ENCODE measurements at regions not wholly inside any gene's neighbourhood (a gene's known extent, or its start where the extent isn't known, plus 50 kb on each side); places are given as distances from the start of the nearest gene placed in this dataset.

DNA sequence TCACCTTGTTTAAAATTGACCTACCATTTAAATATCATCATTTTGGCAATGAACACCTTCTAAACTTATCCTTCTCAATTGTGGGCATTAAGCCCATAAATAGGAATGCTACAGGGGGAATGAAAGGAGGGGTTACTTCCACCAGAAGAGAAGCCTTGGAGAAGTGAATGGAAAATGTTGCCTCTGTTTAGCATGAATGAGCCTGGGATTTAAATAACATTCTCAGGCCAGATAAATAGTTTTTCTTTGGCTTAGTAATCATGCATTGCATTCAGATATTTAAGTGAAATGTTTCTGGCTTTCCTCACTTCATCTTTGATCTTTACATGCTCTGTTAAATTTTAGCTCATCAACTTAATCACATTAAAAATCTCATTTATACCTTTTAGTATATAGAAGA, 284.3 kb upstream of the FMN2 start:
- H3K27ac Mint-ChIP-seq = no peak overlapping the region
- POLR2A ChIA-PET = no interaction called here
- no peak overlapping the region for H3K4me3 Mint-ChIP-seq
- ATAC-seq (ENCODE audit: low read depth) = no peak
- H3K9me3 Mint-ChIP-seq = peaks cover 3% of the 10 kb centered on the region
- intact Hi-C loops (cut with micrococcal nuclease) = no loop called here
- no peak for DNase-seq
- H3K27me3 Mint-ChIP-seq = no peaks in the 10 kb centered on the region
- no peaks in the 10 kb centered on the region for H3K36me3 Mint-ChIP-seq (ENCODE audit: low read depth)
- H3K4me1 Mint-ChIP-seq = no peaks in the 10 kb centered on the region
- TF ChIP-seq, protein P1, sequence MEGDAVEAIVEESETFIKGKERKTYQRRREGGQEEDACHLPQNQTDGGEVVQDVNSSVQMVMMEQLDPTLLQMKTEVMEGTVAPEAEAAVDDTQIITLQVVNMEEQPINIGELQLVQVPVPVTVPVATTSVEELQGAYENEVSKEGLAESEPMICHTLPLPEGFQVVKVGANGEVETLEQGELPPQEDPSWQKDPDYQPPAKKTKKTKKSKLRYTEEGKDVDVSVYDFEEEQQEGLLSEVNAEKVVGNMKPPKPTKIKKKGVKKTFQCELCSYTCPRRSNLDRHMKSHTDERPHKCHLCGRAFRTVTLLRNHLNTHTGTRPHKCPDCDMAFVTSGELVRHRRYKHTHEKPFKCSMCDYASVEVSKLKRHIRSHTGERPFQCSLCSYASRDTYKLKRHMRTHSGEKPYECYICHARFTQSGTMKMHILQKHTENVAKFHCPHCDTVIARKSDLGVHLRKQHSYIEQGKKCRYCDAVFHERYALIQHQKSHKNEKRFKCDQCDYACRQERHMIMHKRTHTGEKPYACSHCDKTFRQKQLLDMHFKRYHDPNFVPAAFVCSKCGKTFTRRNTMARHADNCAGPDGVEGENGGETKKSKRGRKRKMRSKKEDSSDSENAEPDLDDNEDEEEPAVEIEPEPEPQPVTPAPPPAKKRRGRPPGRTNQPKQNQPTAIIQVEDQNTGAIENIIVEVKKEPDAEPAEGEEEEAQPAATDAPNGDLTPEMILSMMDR (IDR thresholded peaks at IDR 0.05) = no peak
- CTCF ChIA-PET = no interaction called here

DNA sequence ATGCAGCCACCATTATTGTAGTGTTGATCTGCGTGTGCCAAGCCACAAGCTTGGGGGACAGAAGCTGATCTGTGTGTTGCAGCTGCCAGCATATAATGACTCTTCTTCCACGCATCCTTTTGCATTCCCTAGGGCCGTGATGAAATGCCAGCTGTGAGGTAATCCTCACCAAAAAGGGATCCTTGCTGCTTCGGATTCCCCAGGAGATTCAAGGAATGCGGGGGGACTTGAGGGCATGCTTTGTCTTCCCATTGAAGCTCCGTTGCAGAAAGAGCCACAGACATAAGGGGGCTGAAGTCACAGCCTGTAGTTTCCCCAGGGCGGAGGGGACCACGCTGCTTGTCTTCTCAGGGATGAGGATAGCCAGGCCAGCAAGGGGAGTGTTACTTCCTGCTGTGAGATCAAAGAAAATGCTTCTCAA, 281.6 kb upstream of the FMN2 start:
- intact Hi-C loops (cut with micrococcal nuclease) = no loop called here
- no peak for DNase-seq
- Mint-ChIP-seq H3K27me3 (no peaks in the 10 kb centered on the region), H3K4me3 (no peak overlapping the region), H3K4me1 (no peaks in the 10 kb centered on the region), H3K27ac (no peak overlapping the region), H3K9me3 (no peaks in the 10 kb centered on the region), H3K36me3 (ENCODE audit: low read depth) (no peaks in the 10 kb centered on the region)
- TF ChIP-seq, protein P1 (IDR thresholded peaks at IDR 0.05) = no peak
- no peak for ATAC-seq (ENCODE audit: low read depth)
- ChIA-PET POLR2A (no interaction called here), CTCF (no interaction called here)

DNA sequence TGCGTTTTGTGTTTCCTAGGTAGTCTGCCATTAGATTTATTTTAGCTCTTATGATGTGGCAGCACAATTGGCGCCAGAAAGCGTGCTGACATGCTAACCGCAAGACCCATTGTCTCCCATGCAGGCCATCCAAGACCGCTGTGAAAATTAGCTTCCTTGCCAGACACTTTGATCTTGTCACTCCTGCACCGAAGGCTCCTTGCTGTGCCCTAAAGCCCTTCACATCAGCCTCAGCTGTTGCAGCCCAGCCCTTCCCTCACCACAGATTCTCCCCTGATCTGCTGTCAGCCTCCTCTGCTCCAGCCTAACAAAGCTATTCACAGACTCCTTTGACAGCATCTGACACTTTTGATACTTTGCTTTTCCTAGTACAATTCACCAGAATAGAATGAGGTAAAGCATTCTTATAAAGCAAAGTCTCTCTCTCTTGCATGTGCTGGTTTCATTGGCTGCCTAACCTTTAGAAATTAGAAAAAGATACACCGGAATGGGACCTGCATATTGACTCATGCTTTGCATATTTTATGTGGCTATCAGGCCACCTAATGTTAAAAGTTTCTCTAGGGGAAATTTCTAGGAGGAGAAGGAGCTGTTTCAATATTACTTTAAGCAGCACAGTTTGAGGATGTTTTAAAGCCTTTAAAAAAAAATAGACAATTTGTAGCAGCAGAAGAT, 280.3 kb upstream of the FMN2 start:
- Mint-ChIP-seq H3K36me3 (ENCODE audit: low read depth) (no peaks in the 10 kb centered on the region), H3K4me1 (no peaks in the 10 kb centered on the region), H3K27me3 (no peaks in the 10 kb centered on the region), H3K4me3 (no peak overlapping the region), H3K27ac (no peak overlapping the region), H3K9me3 (no peaks in the 10 kb centered on the region)
- ATAC-seq (ENCODE audit: low read depth) (no peak), DNase-seq (no peak)
- intact Hi-C loops (cut with micrococcal nuclease) = no loop called here
- POLR2A ChIA-PET = no interaction called here
- TF ChIP-seq, protein P1 (IDR thresholded peaks at IDR 0.05) = no peak
- CTCF ChIA-PET = no interaction called here

DNA sequence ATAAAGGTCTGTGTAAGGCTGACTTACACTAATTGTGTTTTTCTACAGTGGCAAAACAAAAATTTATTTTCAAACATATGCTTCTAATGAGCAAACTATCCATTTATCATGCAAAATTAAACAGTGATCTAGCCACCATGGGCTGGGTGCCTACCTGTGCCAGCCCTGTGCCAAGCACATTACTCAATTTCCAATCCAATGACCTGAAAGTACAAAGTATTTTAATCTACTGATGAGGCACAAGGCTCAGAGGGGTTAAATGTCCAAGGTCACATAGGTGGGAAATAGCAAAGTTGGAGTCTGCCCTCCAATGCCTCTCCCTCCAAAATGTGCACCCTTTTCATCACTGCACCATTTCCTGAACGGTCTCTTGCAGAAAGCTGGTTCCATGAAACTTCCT, 279.1 kb upstream of the FMN2 start:
- Mint-ChIP-seq H3K27ac (no peak overlapping the region), H3K27me3 (no peaks in the 10 kb centered on the region), H3K4me3 (no peak overlapping the region), H3K4me1 (no peaks in the 10 kb centered on the region), H3K9me3 (no peaks in the 10 kb centered on the region), H3K36me3 (ENCODE audit: low read depth) (no peaks in the 10 kb centered on the region)
- intact Hi-C loops (cut with micrococcal nuclease) = no loop called here
- TF ChIP-seq, protein P1 (IDR thresholded peaks at IDR 0.05) = no peak
- DNase-seq (no peak), ATAC-seq (ENCODE audit: low read depth) (no peak)
- ChIA-PET POLR2A (no interaction called here), CTCF (no interaction called here)

DNA sequence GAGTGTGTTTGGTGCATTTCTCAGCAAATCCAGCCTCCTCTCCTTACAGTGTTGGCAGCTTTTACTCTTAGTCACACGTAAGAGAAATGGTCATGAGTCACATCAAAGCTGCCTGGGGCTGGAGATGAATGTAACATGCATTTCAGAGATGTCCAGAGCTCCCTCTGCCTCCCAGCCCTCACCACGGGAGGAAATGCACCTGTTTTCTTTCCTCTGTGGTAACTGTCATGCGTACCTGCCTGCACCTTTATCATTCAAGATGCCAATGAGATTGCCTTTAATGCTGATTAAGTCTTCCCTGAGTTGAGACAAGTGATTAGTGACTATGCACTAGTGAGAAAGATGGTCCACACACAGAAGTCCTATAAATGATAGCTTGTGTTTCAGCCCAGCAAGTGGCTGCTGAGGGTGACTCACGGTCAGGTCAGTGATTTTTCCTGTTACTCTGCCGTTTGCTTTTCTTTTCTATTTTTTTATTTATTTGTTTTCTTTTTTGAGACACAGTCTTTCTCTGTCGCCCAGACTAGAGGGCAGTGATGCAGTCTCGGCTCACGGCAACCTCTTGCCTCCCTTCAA, 277.3 kb upstream of the FMN2 start:
- H3K4me3 Mint-ChIP-seq = no peak overlapping the region
- ChIA-PET CTCF (no interaction called here), POLR2A (no interaction called here)
- H3K27ac Mint-ChIP-seq = no peak overlapping the region
- TF ChIP-seq, protein P1 (IDR thresholded peaks at IDR 0.05) = no peak
- intact Hi-C loops (cut with micrococcal nuclease) = no loop called here
- no peaks in the 10 kb centered on the region for H3K4me1 Mint-ChIP-seq
- no peak for DNase-seq
- ATAC-seq (ENCODE audit: low read depth) = no peak
- no peaks in the 10 kb centered on the region for H3K27me3 Mint-ChIP-seq
- no peaks in the 10 kb centered on the region for H3K9me3 Mint-ChIP-seq
- H3K36me3 Mint-ChIP-seq (ENCODE audit: low read depth) = no peaks in the 10 kb centered on the region

Data from activated B cell treated with CpG ODN at 0.5 μM for 24 hours (primary cell).